ENCODE measurements at regions not wholly inside any gene's neighbourhood (a gene's known extent, or its start where the extent isn't known, plus 50 kb on each side); places are given as distances from the start of the nearest gene placed in this dataset.

- no peak overlapping the region for H3K27ac ChIP-seq (ENCODE audit: low read depth, low read length)
- no peaks in the 10 kb centered on the region for H3K4me1 ChIP-seq (ENCODE audit: control insufficient read depth, low read length)
- TF ChIP-seq CTCF (IDR thresholded peaks at IDR 0.05; ENCODE audit: low read depth, low read length, poor library complexity, severe bottlenecking) (no peak), EZH2phosphoT487 (IDR thresholded peaks at IDR 0.05; ENCODE audit: borderline replicate concordance, low read length) (no peak)
- H3K36me3 ChIP-seq (ENCODE audit: control insufficient read depth, low read length) = no peaks in the 10 kb centered on the region
- no peaks in the 10 kb centered on the region for H3K9me3 ChIP-seq (ENCODE audit: control insufficient read depth, insufficient read depth, low read length)
- no peak overlapping the region for H3K4me2 ChIP-seq (ENCODE audit: low read length)
- H3F3A ChIP-seq (ENCODE audit: control insufficient read depth, insufficient read depth) = no peaks in the 10 kb centered on the region
- H3K79me2 ChIP-seq (ENCODE audit: control insufficient read depth, low read length) = no peaks in the 10 kb centered on the region
- H3K4me3 ChIP-seq (ENCODE audit: low read length) = no peak overlapping the region
- H3K27me3 ChIP-seq (ENCODE audit: control insufficient read depth, low read length) = no peaks in the 10 kb centered on the region
- no peaks in the 10 kb centered on the region for H3K9me2 ChIP-seq (replicated peaks; ENCODE audit: control insufficient read depth, low read length)
- no peaks in the 10 kb centered on the region for H4K20me1 ChIP-seq (ENCODE audit: control insufficient read depth, insufficient read depth, low read depth, low read length)
Observed at GRCh38 chr20:12762725-12763124, 246.0 kb upstream of the SPTLC3 start.

GRCh38 chr20:12763406-12763805, 245.4 kb upstream of the SPTLC3 start:
- no peaks in the 10 kb centered on the region for H3K79me2 ChIP-seq (ENCODE audit: control insufficient read depth, low read length)
- H3K36me3 ChIP-seq (ENCODE audit: control insufficient read depth, low read length) = no peaks in the 10 kb centered on the region
- H3K9me3 ChIP-seq (ENCODE audit: control insufficient read depth, insufficient read depth, low read length) = peaks cover 2% of the 10 kb centered on the region; the same call in 1 of the 2 replicates
- no peak overlapping the region for H3K4me2 ChIP-seq (ENCODE audit: low read length)
- H3K9me2 ChIP-seq (replicated peaks; ENCODE audit: control insufficient read depth, low read length) = no peaks in the 10 kb centered on the region
- H3K27me3 ChIP-seq (ENCODE audit: control insufficient read depth, low read length) = no peaks in the 10 kb centered on the region
- H3K27ac ChIP-seq (ENCODE audit: low read depth, low read length) = no peak overlapping the region
- H4K20me1 ChIP-seq (ENCODE audit: control insufficient read depth, insufficient read depth, low read depth, low read length) = no peaks in the 10 kb centered on the region
- TF ChIP-seq CTCF (IDR thresholded peaks at IDR 0.05; ENCODE audit: low read depth, low read length, poor library complexity, severe bottlenecking) (no peak), EZH2phosphoT487 (IDR thresholded peaks at IDR 0.05; ENCODE audit: borderline replicate concordance, low read length) (no peak)
- H3K4me3 ChIP-seq (ENCODE audit: low read length) = no peak overlapping the region
- no peaks in the 10 kb centered on the region for H3K4me1 ChIP-seq (ENCODE audit: control insufficient read depth, low read length)
- no peaks in the 10 kb centered on the region for H3F3A ChIP-seq (ENCODE audit: control insufficient read depth, insufficient read depth)

GRCh38 chr20:12764053-12764452, 244.7 kb upstream of the SPTLC3 start:
- Histone ChIP-seq H3K4me2 (ENCODE audit: low read length) (no peak overlapping the region), H3K9me3 (ENCODE audit: control insufficient read depth, insufficient read depth, low read length) (peaks cover 4% of the 10 kb centered on the region; the same call in 1 of the 2 replicates), H3K27me3 (ENCODE audit: control insufficient read depth, low read length) (no peaks in the 10 kb centered on the region), H3K4me3 (ENCODE audit: low read length) (no peak overlapping the region), H3K36me3 (ENCODE audit: control insufficient read depth, low read length) (no peaks in the 10 kb centered on the region), H3K27ac (ENCODE audit: low read depth, low read length) (no peak overlapping the region), H4K20me1 (ENCODE audit: control insufficient read depth, insufficient read depth, low read depth, low read length) (no peaks in the 10 kb centered on the region), H3K4me1 (ENCODE audit: control insufficient read depth, low read length) (no peaks in the 10 kb centered on the region), H3K79me2 (ENCODE audit: control insufficient read depth, low read length) (no peaks in the 10 kb centered on the region), H3F3A (ENCODE audit: control insufficient read depth, insufficient read depth) (no peaks in the 10 kb centered on the region), H3K9me2 (replicated peaks; ENCODE audit: control insufficient read depth, low read length) (no peaks in the 10 kb centered on the region)
- TF ChIP-seq CTCF (IDR thresholded peaks at IDR 0.05; ENCODE audit: low read depth, low read length, poor library complexity, severe bottlenecking) (no peak), EZH2phosphoT487 (IDR thresholded peaks at IDR 0.05; ENCODE audit: borderline replicate concordance, low read length) (no peak)

All from DOHH2 (cell line).